ENCODE measurements at regions not wholly inside any gene's neighbourhood (a gene's known extent, or its start where the extent isn't known, plus 50 kb on each side); places are given as distances from the start of the nearest gene placed in this dataset.

DNA sequence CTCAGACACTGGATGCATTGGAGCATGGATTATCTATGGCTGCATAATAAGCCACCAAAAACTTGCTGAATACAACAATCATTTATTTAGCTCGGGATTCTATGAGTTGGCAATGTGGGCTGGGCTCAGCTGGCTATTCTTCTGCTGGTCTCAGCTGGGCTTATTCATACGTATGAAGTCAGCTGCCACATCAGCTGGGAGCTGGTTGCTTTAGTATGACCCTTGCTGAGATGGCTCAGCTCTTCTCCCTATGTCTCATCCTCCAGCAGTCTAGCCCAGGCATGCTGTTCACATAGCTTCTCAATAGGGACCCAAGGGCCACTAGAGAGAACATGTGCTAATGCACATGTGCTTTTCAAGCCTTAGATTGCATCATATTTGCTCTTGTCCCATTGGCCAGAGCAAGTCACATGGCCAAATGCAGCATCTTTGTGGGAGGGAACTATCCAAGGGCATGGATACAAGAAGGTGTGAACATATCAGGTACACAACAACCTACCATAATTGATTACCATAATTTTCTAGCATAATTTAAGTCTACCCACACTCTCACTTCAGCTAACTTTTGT lies 444.6 kb downstream of the KIF16B start:
- no peak for DNase-seq (ENCODE audit: low spot score)
- in situ Hi-C loops (cut with HindIII; ENCODE audit: low sequenced_read_pairs), result no loop called here

DNA sequence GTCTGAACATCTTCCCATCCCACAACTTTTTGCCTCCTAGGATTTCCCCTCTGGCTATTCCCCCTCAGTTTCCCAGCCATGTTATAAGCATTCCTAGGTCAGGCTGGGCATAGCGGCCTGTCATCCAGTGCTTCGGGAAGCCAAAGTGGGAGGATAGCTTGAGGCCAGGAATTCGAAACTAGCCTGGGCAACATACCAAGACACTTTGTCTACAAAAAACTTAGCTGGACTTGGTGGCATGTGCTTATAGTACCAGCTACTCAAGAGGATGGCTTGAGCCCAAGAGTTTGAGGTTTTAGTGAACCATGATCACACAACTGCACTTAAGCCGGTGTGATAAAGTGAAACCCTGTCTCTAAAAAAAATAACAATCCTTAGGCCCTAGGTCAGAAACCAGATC lies 447.4 kb downstream of the KIF16B start:
- in situ Hi-C loops (cut with HindIII; ENCODE audit: low sequenced_read_pairs), result no loop called here
- no peak for DNase-seq (ENCODE audit: low spot score)

DNA sequence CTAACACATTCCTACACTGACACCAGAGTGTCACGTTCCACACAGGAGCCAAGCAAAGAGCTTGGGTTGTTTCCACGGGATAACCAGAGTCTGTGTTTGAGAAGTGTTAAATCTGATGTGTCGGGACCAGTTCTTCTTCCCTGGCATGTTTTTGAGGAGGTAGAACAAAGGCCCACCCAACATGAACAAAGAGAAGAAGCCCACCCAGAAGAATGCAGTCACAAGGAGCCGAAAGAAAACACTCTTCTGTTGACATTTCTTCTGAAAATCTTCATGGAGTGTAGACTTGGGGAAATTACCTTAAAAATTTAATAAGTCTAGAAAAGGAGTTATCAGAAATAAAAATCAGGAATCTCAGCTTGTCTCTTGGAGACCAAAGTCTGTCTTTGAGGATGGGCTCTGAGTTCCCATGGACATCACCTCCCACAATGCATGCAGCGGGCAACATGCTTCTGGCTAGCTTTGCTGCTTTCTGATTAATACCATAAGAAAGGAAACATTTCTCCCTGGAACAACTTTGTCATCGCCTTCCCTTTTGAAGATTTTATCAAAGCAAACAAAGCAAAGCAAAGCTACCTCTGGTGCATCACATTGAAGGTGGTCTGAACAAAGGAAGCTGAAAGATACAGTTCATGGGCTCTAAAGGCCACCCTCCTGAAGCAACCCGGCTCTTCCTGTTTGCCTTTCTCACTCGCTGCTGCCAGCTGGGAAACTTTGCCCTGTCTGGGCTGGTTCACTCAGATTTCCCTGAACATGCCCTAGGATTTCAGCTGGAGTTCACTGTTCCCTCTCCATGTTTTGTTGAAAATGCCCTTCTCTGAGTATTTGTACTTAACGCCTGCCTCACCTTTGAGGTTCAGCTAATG lies 448.1 kb downstream of the KIF16B start:
- in situ Hi-C loops (cut with HindIII; ENCODE audit: low sequenced_read_pairs), result no loop called here
- DNase-seq (ENCODE audit: low spot score), result no peak

DNA sequence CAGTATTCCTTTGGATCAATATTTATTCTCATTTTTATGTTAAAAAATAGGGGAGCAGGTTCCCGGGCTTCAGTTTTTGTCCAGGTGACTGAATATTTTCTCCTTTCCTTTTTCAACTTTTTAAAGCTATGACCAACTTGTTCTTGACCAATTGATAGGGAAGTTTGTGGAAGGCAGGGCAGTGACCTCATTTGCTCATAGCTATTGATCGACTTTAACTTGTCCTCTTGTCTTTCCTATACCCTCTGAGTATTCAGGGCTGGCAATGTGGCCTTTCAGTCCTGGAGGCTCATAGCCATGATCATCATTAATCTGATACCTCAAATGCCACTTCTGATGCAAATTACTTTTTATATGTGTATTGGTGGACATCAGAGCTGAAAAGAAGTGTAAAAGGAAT lies 448.8 kb downstream of the KIF16B start:
- DNase-seq (ENCODE audit: low spot score), result no peak

DNA sequence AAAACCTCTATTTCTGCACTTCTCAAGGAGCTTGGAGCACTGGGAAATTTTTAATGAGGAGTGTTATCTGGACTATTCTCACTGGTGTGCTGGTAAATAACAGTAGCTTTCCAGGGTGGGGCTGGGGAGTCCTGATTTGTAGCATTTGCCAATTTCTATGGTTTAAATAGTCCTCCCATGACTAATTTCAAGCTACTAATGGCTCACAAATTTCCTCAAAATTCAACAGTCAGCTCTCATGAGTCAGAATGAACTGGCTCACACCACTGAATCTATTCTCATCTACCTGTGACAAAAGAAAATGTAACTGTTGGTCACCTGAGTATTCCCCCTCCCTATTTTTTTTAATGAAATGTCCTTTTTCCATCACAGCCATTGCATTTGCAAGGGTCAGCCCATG lies 449.6 kb downstream of the KIF16B start:
- no peak for DNase-seq (ENCODE audit: low spot score)
- in situ Hi-C loops (cut with HindIII; ENCODE audit: low sequenced_read_pairs), result no loop called here

More for the DNA sequence above, 448.8 kb downstream of the KIF16B start:
- in situ Hi-C loops (cut with HindIII; ENCODE audit: low sequenced_read_pairs), result no loop called here

DNA sequence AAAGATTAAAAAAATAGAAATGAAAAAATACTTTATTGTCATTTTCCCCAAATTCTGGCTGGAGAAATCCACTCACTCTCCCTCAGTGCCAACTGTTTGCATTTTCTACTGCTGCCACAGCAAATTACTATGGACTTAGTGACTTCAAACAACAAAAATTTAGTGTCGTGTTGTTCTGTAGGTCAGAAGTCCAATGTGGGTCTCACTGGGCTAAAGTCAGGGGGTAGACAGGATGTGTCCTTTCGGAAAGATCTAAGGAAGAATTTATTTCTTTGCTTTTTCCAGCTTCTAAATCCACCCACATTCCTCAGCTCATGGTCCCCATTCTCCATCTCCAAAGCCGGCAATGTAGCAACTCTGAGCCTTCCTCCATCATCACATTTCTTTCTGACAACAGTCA lies 453.3 kb downstream of the KIF16B start:
- DNase-seq (ENCODE audit: low spot score), result no peak
- in situ Hi-C loops (cut with HindIII; ENCODE audit: low sequenced_read_pairs), result no loop called here

DNA sequence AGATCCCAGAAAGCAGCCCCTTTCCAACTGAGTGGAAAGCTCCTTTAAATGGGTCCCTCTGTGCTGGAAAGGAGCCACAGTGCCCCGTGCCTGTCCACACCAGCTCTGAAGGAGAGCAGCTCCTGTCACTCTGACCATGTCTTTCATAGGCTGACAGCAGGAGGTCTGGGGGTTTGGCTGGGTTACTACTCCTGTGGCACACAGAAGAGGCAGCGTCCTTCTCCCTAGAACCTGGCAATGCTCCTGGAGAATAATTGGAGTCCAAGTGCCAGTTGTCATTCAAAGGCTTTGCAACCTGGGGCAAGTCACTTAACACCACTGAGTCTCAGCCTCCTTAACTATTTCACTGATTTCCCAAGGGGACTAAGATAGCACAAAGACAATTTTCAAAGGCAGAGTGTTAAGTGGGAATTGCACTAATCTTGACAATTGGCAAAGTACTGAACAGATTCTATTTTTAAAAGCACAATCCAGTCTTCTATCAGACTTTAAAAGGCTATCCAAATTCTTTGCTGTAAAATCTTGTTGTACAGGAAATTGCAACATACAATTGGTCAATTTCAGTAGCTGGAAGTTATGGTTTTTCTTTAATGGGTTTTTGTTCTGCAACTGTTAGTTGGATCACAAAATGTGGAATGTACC lies 457.2 kb downstream of the KIF16B start:
- in situ Hi-C loops (cut with HindIII; ENCODE audit: low sequenced_read_pairs), result no loop called here
- peak; percentile 74 for DNase-seq (ENCODE audit: low spot score)

DNA sequence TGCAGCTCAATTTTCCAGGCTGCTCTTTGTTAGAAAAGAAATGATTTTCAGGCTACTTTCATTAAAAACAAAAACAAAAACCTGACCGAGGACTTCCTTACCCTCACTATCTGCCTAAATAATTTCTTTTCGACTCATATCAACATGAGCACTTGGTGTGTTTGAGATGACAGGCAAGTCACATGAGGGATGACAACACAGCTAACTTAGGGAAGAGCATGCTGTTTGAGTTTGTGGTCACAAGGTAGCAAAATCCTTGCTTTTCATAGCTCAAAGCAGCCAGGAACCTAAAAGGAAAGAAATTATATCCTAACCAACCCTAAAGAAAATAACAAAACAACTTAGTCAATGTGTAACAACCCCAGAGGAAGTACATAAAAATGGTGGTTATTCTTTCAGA lies 459.5 kb downstream of the KIF16B start:
- DNase-seq (ENCODE audit: low spot score), result no peak
- in situ Hi-C loops (cut with HindIII; ENCODE audit: low sequenced_read_pairs), result no loop called here

DNA sequence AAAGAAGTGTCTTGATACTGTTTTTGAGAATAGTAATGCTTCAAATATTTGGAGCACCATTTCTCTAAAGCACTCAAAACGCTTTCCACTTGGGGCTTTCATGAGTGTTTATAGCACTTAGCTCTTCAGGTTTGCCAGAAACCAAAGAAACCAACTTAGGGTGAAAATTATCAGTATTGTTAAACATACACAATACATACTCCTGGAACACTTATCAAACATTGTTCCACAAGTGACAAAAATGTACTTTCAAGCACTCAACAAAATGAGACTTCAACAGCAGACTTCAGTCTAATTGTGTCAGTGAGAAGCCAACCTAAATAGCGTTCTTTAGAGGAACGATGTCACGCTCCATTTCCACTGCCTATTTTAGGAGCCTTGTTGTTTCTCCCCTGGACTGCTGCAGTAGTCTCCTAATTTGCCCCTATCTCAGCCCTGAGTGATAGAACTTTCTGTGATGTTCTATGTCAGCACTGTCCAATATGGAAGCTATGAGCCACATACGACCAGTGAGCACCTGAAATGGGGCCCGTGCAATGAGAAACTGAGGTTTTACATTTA lies 461.3 kb downstream of the KIF16B start:
- in situ Hi-C loops (cut with HindIII; ENCODE audit: low sequenced_read_pairs), result no loop called here
- DNase-seq (ENCODE audit: low spot score), result no peak

DNA sequence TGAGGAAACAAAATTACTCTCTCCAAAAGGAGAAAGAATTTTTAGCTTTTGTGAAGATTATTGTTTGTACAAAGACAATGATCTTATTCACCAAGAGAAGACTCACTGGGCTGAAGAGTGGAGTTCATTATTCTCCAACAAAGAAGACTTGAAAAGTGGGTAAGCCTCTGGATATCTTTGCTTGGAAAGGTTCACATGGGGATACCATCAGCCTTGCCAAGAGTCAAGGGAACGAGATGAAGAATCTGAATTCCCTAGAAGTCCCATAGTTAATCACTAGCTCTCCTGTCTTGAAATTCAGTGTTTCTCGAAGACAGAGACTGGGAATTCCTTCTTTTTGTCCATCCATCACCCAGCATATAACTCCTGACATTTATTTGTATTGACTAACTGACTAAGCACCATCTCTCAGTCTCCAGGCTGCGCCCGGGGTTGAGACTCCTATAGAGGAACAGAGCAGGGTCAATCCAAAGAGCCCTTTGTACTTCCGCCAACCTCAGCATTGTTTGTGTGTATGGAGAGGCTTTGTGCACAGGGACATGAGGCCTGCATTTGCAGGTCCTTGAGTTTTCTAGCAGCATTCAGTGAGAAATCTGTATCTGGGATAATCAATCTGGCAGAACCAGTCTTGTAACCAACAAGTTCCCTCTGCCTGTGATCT lies 461.9 kb downstream of the KIF16B start:
- DNase-seq (ENCODE audit: low spot score), result no peak
- in situ Hi-C loops (cut with HindIII; ENCODE audit: low sequenced_read_pairs), result no loop called here

DNA sequence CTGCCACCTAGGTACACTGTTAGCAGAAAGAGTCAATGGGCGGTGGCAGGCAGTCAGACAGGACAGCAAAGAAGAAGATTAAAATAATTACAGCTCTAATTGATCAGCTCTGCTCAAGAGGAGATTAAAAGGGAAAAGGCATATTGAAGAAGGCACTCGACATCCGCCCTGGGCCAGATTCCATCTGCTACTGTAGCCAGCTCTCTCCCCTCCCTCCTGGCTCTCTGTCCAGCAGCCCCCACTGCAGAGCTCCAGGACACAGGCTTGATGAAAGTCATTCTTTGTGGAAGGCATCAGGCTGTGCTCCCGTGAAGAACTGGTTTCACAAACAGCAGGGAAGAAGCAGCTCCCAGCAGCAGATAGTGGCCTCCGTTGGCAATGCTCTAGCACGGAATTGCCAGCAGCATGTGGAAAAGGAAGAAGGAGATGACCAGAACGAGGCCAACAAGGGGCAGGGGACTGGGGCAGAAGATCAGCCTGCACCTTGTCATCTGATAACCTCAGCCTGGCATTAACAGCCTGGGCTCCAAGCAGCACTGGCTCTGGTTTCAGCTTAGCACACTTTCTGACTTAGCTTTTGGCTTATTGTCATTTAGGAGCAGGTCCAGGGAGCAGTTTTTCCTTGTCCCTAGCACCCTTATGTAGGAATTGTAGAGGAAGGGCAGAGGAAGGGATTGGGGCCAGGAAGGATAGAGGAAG lies 465.9 kb downstream of the KIF16B start:
- DNase-seq (ENCODE audit: low spot score), result peak; percentile 90
- in situ Hi-C loops (cut with HindIII; ENCODE audit: low sequenced_read_pairs), result no loop called here

DNA sequence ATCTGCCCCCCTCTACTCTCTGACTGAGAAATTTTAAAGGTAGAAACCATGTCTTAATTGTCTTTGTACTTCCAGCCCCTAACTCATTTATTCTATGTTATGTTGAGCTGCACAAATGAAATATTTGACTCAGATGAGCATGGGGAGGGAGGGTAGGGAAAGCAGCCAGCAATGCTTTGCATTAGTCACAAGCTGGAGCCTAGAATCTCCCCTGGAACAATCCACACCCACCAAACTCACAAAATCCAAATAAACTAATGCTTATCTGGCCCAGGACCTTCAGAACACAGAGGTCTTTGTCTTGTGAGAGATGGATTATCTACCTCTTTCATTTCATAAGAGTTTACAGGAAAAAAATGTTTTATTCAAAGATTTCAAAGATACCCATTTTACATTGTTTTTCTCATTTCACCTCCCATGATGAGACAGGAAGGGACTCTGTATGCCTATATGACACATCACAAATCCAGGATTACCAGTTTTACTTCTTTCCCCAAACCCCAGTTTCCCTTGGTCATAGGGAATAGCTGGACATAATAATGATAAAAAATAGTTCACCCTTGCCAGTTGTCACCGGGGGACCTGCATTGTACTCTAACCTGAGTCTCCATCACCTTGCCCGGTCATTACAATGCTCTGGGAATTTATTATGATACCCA lies 466.9 kb downstream of the KIF16B start:
- DNase-seq (ENCODE audit: low spot score), result no peak
- in situ Hi-C loops (cut with HindIII; ENCODE audit: low sequenced_read_pairs), result no loop called here

DNA sequence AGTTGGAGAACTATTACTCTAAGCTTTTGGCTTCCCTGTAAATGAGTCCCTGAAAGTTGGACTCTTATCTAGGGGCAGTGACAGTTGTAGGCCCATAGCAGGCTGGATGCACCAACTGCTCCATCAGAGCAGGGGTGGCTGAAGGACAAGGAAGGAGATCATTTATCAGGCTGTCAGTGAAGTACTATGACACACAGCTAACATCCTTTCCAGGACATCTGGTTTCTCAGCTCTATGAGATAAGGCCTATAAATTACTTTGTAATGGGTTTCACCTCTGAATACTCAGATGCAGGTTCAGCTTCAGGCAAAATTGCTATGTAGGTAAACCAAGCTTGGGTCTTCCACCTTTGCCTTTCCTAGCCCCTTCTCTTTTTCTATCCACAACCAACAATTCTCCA lies 468.5 kb downstream of the KIF16B start:
- in situ Hi-C loops (cut with HindIII; ENCODE audit: low sequenced_read_pairs), result no loop called here
- DNase-seq (ENCODE audit: low spot score), result no peak
